ENCODE measurements at regions not wholly inside any gene's neighbourhood (a gene's known extent, or its start where the extent isn't known, plus 50 kb on each side); places are given as distances from the start of the nearest gene placed in this dataset.
"Not testable (repeated sequence)": the region's sequence is repeated elsewhere in the genome, so short reads cannot be mapped to it uniquely, and the experiment has no call there.

GRCh38 chr13:22959859-22960258, 220.9 kb upstream of the SGCG start:
- not testable (repeated sequence) for ATAC-seq

DNA sequence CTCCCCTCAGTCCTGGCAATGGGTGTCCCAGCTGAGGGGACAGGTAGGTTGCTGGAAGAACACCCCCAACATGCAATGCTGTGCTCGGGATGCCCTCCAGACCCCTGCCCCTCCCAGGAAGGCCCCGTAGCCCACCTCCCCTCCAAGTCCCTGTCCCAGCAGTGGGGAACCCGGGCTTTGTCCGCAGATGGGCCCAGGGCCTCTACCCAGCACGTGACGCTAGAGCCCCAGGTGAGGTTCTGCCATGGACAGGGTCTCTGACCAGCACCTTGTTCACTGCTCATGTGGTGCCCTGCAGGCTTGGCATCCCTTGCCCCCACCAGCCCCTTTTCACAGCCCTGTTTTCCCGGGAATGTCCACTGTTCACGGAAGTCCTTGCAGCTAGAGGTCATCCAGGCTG, 220.0 kb upstream of the SGCG start:
- ATAC-seq: no peak

DNA sequence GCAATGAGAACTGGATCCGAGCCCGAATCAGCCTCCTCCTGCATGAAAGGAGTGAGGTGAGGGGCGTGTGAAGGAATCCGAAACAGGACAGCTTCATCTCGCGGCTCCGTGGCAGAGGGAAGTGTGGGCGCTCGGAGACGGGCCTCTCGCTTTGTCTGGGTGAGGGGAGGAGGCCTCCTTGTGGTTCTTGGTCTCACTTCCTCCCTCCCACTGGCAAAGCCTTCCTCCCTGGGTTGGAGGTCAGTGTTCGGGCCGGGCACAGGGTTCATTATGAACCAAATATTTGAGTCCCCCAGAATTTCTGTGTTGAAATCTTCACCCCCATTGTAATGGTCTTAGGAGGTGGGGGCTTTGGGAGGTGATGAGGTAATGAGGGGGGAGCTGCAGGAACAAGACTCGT, 219.4 kb upstream of the SGCG start:
- not testable (repeated sequence) for ATAC-seq

DNA sequence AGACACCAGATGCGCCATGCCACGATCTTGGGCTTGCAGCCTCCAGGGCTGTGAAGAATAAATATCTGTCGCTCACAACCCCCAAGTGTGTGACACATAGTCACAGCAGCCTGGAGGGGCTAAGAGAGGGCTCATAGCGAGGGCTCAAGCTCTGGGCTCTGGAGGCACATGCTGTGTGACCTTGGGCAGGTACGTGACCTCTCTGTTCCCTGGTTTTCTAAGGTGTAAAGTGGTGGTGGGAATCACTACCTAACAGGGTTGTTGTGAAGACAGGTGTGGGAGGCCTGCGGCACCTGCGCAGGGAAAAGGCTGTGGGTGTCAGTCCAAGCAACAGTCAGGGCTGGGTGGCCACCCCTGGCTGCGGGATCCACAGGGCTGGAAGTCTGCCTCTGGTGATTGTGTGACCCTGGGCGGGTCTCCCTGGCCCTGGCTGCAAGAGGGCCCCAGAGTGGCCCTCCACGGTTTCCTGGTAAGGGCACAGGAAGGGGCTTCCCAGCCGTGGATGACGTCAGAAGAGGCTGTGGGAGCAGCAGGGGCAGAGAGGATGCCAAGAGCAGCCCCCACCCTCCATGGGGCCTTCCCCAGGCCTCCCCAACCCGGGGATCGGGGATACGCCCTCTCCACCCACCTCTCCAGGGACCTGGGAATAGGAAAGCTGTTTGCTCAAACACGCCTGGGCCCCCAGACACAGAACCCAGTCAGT, 218.8 kb upstream of the SGCG start:
- no peak for ATAC-seq

- not testable (repeated sequence) for ATAC-seq
Measured at GRCh38 chr13:22963384-22964053, 217.3 kb upstream of the SGCG start.

- ATAC-seq: no peak
Measured at GRCh38 chr13:22964245-22964966, 216.4 kb upstream of the SGCG start.

- not testable (repeated sequence) for ATAC-seq
Measured at GRCh38 chr13:22965011-22965857, 215.5 kb upstream of the SGCG start.

GRCh38 chr13:22965858-22966239, 214.9 kb upstream of the SGCG start:
- not testable (repeated sequence) for ATAC-seq

- ATAC-seq: not testable (repeated sequence)
Measured at GRCh38 chr13:22966753-22967152, 214.0 kb upstream of the SGCG start.

- ATAC-seq: no peak
Measured at GRCh38 chr13:22967669-22968068, 213.1 kb upstream of the SGCG start.

DNA sequence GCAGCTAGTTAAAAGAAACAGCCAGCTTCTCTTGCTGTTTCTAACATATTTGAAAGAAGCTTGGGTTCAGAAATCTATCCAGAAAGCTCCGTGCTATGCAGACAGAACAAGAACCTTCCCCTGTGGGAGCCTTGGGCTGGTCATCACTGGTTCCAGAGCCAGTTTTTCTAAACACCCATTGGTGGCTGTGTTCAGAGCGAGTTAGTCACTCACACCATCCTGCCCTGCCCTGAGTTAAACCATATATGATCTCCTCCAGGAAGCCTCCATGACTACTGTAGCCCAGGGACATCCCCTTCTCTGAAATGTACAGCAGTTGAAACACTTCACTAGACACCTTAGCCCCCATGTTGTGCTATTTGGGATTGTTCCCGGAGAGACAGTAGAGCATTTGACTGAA, 200.8 kb upstream of the SGCG start:
- ATAC-seq: no peak

- ATAC-seq: no peak
Measured at GRCh38 chr13:22980936-22981335, 199.8 kb upstream of the SGCG start.

DNA sequence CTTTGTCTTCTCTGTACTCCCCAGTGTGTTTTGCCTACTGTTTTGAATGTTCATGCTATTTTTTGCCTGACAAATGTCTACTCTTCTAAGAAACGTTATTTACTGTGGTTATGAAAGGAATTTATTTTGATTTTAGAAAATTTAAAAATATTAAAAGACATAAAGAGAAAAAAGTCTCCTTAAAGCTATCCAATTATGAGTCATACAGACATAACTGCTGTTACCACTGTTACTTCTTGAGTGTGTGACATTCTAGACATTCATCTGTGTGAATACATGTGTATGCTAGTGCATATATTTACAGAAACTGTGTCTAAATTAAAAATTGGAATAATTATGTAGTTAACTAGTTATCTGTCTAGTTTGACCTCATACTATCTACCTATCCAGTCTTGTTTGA, 187.6 kb upstream of the SGCG start:
- ATAC-seq: no peak

DNA sequence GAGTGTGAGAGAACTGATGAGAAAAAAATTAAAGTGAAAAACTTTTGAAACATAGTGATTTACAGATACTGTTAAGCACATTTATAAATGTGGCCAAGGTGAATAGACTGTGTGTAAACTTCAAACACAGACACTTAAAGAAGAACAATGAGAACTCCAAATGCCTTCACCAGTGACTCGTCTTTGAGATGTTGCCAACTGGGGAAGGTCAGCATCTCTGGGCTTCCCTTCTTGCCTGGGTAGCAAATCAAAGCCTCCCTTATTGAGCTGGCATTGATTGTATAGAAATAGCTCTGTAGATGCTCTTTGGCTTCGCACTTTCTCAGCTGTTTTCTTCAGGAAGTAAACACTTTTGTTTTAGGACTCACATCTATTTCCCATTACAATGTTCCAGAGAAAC, 177.3 kb upstream of the SGCG start:
- no peak for ATAC-seq

DNA sequence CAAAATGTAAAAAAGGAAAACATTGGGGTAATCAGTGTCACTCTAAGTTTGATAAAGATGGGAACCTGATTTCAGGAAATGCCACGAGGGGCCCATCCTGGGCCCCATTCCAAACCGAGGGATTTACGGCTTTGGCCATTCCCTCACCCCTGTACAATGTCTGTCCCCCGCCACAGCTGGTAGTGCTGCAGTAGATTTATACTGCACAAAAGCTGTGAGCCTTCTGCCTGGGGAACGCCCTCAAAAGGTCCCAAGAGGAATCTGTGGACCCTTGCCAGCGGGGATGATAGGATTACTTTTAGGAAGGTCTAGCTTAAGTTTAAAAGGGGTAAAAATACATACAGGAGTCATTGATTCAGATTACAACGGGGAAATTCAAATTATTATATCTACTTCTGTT, 173.4 kb upstream of the SGCG start:
- ATAC-seq: no peak

- ATAC-seq: no peak
Measured at GRCh38 chr13:23018143-23018542, 162.6 kb upstream of the SGCG start.

DNA sequence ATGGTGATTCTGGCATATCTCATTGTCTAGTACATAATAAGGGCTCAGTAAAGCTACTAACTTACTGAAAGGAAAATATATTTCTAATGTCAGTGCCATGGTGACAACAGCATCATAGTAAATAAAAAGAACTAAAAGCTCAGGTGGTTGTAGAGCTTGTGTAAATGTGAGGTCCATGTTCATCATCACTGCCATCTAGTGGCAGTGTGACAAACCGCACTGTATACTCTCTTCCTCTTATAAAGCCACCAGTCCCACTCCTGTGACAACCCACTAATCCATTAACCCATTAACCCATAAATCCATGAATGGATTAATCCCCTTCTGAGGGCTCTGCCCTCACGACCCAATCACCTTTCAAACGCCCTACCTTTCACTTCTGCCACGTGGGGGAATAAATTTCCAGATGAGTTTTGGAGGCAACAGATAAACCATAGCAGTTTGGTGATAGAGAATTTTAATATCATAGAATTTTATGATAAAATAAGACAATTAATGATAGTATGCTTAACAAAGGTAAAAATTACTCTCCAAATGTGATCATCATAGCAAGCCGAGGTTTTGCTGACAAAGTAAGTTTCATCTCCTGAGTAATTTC, 160.4 kb upstream of the SGCG start:
- ATAC-seq: peak in 1 of 2 donors; percentile 55

GRCh38 chr13:23021906-23022305, 158.9 kb upstream of the SGCG start:
- no peak for ATAC-seq

DNA sequence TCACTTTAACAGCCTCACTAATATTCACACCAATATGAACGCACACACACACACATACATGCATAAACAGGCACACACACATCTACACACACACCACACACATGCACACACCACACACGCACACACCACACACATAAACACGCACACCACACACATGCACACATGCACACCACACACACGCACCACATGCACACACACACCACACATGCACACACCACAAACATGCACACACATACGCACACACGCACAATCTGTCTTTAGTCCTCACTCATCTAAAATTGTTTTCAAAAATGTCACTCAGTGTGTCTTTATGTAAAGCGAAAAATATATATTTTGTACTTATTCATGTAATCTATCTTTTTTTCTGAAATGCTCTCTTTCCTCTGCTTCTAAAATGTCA, 158.1 kb upstream of the SGCG start:
- ATAC-seq: no peak

GRCh38 chr13:23025864-23026608, 154.7 kb upstream of the SGCG start:
- no peak for ATAC-seq

DNA sequence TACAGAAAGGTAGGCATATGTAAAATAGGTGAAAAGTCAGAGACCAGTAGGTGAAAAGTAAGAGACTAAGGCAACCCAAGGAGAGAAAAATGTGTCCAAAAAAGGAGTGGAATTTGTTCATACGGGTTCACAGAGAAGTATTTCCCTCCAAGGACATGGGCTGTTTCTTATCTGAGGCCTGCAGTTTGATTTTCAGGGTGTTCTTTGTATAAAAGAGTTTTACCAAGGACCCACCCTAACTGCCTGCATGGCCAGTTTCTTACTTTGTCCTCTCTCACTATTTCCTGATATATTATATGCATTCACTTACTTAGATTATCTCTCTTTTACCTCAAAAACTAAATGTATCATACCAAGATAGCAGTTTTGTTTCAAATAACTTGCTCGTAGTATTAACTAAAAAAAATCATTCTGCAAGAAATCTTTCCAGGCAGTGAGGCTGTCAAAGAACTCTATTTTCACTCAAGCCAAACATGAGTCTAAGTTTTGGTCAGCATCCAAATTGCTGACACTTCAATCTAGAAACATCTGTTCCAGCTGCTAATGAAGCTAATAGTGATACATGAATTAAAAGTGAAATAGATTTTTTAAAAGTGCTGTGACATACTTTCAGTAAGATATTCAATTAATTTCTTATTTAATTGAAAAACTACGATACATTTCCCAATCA, 141.4 kb upstream of the SGCG start:
- no peak for ATAC-seq

Measured in activated CD4-positive, CD25-positive, alpha-beta regulatory T cell treated with anti-CD3 and anti-CD28 coated beads, Interleukin-2, amount 50 U/mL, for 24 hours (primary cell).